ENCODE measurements at regions not wholly inside any gene's neighbourhood (a gene's known extent, or its start where the extent isn't known, plus 50 kb on each side); places are given as distances from the start of the nearest gene placed in this dataset.

GRCh38 chr11:69415411-69416142 lies 65.9 kb upstream of the LINC01488 start:
- TF ChIP-seq ZNF610 (tag by site-specific recombination; IDR thresholded peaks at IDR 0.05; ENCODE audit: borderline replicate concordance) (no peak), CTCF (tag by site-specific recombination; IDR thresholded peaks at IDR 0.05) (no peak), ZBTB6 (tag by site-specific recombination; IDR thresholded peaks at IDR 0.05) (no peak), KLF1 (tag by site-specific recombination; IDR thresholded peaks at IDR 0.05) (no peak), EGR2 (tag by site-specific recombination; IDR thresholded peaks at IDR 0.05; ENCODE audit: low read depth) (no peak), ZFP3 (tag by site-specific recombination; IDR thresholded peaks at IDR 0.05; ENCODE audit: low read depth) (no peak), KLF16 (tag by site-specific recombination; IDR thresholded peaks at IDR 0.05) (no peak), ZNF280D (tag by site-specific recombination; IDR thresholded peaks at IDR 0.05) (no peak), ZBTB11 (tag by site-specific recombination; conservative IDR thresholded peaks at IDR 0.05; ENCODE audit: low read depth) (no peak), ZNF677 (tag by site-specific recombination; IDR thresholded peaks at IDR 0.05) (no peak), ZNF670 (tag by site-specific recombination; IDR thresholded peaks at IDR 0.05; ENCODE audit: low read depth) (no peak), GLIS1 (tag by site-specific recombination; IDR thresholded peaks at IDR 0.05) (no peak), BCL11B (tag by site-specific recombination; IDR thresholded peaks at IDR 0.05; ENCODE audit: low read depth) (no peak)

Data from HEK293 (cell line).